PFSK-1 (cell line): ENCODE measurements at regions not wholly inside any gene's neighbourhood (a gene's known extent, or its start where the extent isn't known, plus 50 kb on each side); places are given as distances from the start of the nearest gene placed in this dataset.

Source experiments
- POLR2AphosphoS5 ChIP-seq: IDR thresholded peaks from 2 replicates; pipeline ENCODE4 v1.6.1; 2012; ENCODE audit warnings: low read depth, mild to moderate bottlenecking, control low read depth, low read length, moderate library complexity
- REST ChIP-seq, 2 experiments: IDR thresholded peaks; 2 replicates each; pipeline versions ENCODE4 v1.6.1 to v1.8.0; 2011 to 2012; ENCODE audit warnings: low read depth in 2 of 2, low read length in 2 of 2, control low read depth in 1 of 2, inconsistent platforms in 1 of 2, mild to moderate bottlenecking in 1 of 2, moderate library complexity in 1 of 2; ENCODE audit not compliant: insufficient read depth in 1 of 2

GRCh38 chr13:37345869-37346268, 240.4 kb upstream of the CSNK1A1L start:
- TF ChIP-seq POLR2AphosphoS5 (no peak), REST (IDR thresholded peaks at IDR 0.05; ENCODE audit: insufficient read depth in 1 of 2, low read depth in 2 of 2, low read length in 2 of 2) (no peak)
